ENCODE measurements at regions not wholly inside any gene's neighbourhood (a gene's known extent, or its start where the extent isn't known, plus 50 kb on each side); places are given as distances from the start of the nearest gene placed in this dataset.
"Not testable (repeated sequence)": the region's sequence is repeated elsewhere in the genome, so short reads cannot be mapped to it uniquely, and the experiment has no call there.

- TF ChIP-seq, protein P1, sequence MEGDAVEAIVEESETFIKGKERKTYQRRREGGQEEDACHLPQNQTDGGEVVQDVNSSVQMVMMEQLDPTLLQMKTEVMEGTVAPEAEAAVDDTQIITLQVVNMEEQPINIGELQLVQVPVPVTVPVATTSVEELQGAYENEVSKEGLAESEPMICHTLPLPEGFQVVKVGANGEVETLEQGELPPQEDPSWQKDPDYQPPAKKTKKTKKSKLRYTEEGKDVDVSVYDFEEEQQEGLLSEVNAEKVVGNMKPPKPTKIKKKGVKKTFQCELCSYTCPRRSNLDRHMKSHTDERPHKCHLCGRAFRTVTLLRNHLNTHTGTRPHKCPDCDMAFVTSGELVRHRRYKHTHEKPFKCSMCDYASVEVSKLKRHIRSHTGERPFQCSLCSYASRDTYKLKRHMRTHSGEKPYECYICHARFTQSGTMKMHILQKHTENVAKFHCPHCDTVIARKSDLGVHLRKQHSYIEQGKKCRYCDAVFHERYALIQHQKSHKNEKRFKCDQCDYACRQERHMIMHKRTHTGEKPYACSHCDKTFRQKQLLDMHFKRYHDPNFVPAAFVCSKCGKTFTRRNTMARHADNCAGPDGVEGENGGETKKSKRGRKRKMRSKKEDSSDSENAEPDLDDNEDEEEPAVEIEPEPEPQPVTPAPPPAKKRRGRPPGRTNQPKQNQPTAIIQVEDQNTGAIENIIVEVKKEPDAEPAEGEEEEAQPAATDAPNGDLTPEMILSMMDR (IDR thresholded peaks at IDR 0.05; ENCODE audit: insufficient read depth, low read depth, low read length): no peak
- no peak overlapping the region for H3K4me3 ChIP-seq (ENCODE audit: low read depth, low read length)
- DNase-seq (ENCODE audit: low read depth): no peak
Observed at GRCh38 chr5:57085306-57086081, 88.4 kb upstream of the GPBP1 start.

GRCh38 chr5:57087947-57088346, 85.9 kb upstream of the GPBP1 start:
- DNase-seq (ENCODE audit: low read depth): not testable (repeated sequence)

DNA sequence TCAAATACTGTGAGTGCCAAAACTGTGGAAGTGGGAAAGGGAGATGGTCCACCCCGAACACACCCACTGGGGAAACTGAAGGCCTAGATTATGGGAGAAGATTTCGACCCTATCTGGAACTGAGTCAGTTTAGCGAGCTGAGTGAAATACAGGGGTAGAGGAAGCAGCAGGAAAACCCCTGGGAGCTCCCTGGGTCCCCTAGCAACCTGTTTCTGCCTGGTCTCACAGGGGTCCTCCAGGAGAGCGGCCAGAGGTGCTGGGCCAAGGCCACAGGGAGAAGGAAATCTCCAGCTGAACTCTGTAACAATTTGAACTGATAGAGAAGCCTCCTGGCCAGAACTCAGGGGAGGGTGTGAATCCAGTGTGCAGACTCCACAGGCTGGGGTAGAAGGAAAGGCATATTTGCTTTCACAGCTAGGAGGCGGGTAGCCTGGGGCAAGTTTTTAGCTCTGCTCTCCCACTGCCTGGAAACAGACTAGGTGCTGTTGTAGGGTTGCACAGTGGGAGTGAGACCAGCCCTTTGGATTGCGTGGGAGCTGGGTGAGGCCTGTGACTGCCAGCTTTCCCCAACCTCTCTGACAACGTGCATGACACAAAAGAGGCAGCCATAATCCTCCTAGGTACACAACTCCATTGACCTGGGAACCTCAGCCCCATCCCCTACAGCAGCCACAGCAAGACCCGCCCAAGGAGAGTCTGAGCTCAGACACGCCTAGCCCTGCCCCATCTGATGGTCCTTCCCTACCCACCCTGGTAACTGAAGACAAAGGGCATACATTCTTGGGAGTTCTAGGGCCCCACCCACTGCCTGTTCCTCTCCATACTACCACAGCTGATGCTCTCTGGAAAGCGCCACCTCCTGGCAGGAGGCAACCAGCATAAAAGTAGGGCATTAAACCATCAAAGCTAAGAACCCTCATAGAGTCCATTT, 78.8 kb upstream of the GPBP1 start:
- no peak overlapping the region for H3K4me3 ChIP-seq (ENCODE audit: low read depth, low read length)
- no peak for DNase-seq (ENCODE audit: low read depth)
- TF ChIP-seq, protein P1 (IDR thresholded peaks at IDR 0.05; ENCODE audit: insufficient read depth, low read depth, low read length): peak; percentile 35

More at GRCh38 chr5:57087947-57088346, 85.9 kb upstream of the GPBP1 start:
- H3K4me3 ChIP-seq (ENCODE audit: low read depth, low read length): not testable (repeated sequence)

DNA sequence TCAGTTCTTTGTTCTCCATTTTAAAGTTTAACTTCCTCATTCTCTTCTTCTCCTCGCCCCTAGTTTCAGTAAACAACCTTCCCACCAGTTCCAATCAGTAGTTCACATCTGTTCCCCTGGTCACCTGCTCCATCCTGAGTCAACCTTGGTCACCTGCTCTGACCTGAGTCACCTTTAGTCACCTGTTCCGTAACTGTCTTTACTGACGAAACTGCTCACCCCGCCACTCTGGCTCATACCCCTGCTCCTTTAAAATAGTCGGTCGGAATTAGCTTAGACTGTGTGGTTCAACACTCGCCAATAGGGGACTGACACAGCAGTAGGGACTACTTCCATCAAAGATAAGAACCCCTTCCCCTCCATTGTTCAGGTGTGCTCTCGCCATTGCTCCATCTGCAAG, 76.3 kb upstream of the GPBP1 start:
- no peak overlapping the region for H3K4me3 ChIP-seq (ENCODE audit: low read depth, low read length)
- TF ChIP-seq, protein P1 (IDR thresholded peaks at IDR 0.05; ENCODE audit: insufficient read depth, low read depth, low read length): no peak
- DNase-seq (ENCODE audit: low read depth): no peak

GRCh38 chr5:57102189-57102904, 71.5 kb upstream of the GPBP1 start:
- TF ChIP-seq, protein P1 (IDR thresholded peaks at IDR 0.05; ENCODE audit: insufficient read depth, low read depth, low read length): no peak
- no peak overlapping the region for H3K4me3 ChIP-seq (ENCODE audit: low read depth, low read length)
- DNase-seq (ENCODE audit: low read depth): no peak

GRCh38 chr5:57102905-57103255, 71.0 kb upstream of the GPBP1 start:
- TF ChIP-seq, protein P1 (IDR thresholded peaks at IDR 0.05; ENCODE audit: insufficient read depth, low read depth, low read length): no peak
- DNase-seq (ENCODE audit: low read depth): no peak

More at GRCh38 chr5:57102905-57103255, 71.0 kb upstream of the GPBP1 start:
- no peak overlapping the region for H3K4me3 ChIP-seq (ENCODE audit: low read depth, low read length)
